Pancreas (tissue), 10 donors: ENCODE measurements at regions not wholly inside any gene's neighbourhood (a gene's known extent, or its start where the extent isn't known, plus 50 kb on each side); places are given as distances from the start of the nearest gene placed in this dataset.
"Not testable (repeated sequence)": the region's sequence is repeated elsewhere in the genome, so short reads cannot be mapped to it uniquely, and the experiment has no call there.

Experiments
- ATAC-seq, 4 donors: fragments of 200-7000 bp; cut with Tn5 transposase; one replicate each; pipeline versions ENCODE4 v1.8.0 to v1.9.1; 2020; ENCODE audit warnings: mild to moderate bottlenecking in 4 of 4, moderate library complexity in 4 of 4
- DNase-seq, 6 donors: peaks; one replicate each; pipeline ENCODE4 v3.0.0-alpha.2; 2020
- FAIRE-seq: peaks from 2 replicates; lab custom pipeline; 2012; peaks lifted over from hg19 to GRCh38; lab: Jason Lieb, UNC
- H3K27ac ChIP-seq, 4 donors: fragments of 200-600 bp; sonication (generic); 1 replicate in 3 of 4; 2 replicates in 1 of 4; pipeline versions ENCODE4 v1.5.0 to v1.8.0; 2020
- H3K27me3 ChIP-seq, 4 donors: fragments of 200-600 bp; one replicate each; pipeline ENCODE4 v1.8.0; 2021
- H3K36me3 ChIP-seq, 3 donors: fragments of 200-600 bp; sonication (generic) in 1 of 3; one replicate each; pipeline versions ENCODE4 v1.5.0 to v1.8.0; 2020 to 2021
- H3K4me1 ChIP-seq, 3 donors: fragments of 200-600 bp; one replicate each; pipeline ENCODE4 v1.8.0; 2021
- H3K4me3 ChIP-seq, 4 donors: fragments of 200-600 bp; sonication (generic) in 2 of 4; one replicate each; pipeline versions ENCODE4 v1.5.0 to v1.8.0; 2020 to 2021
- H3K9me3 ChIP-seq, 4 donors: fragments of 200-600 bp; one replicate each; pipeline ENCODE4 v1.8.0; 2021
- CTCF ChIP-seq, 4 donors: fragments of 200-600 bp; sonication (generic) in 3 of 4; IDR thresholded peaks; one replicate each; pipeline versions ENCODE4 v1.5.0 to v1.8.0; 2021; ENCODE audit warnings: antibody characterized with exemption in 4 of 4
- whole genome bisulfite sequencing, 2 donors: extraction: QIAGEN DNeasy Blood & Tissue Kit; methylation state at CpG; one replicate each; pipeline ENCODE4 v1.1.7; 2013; 5-methylcytosine and 5-hydroxymethylcytosine counted together
- intact Hi-C, 3 donors: fragments of 100-400 bp; cut with DNase I; formaldehyde crosslinking; loops; one replicate each; pipeline versions ENCODE4 v1.11.1 to v1.14.2; 2022
- donor health status: healthy with polysubstance abuse.
- donor health status: DM: no; HTN: no; CAD: no; lungs with moderate emphysema.
- donor health status: DM: no; HTN: no; CAD: no.
- donor health status: control.
- donor health status: control.
- donor health status: Bipolar disorder and iron deficiency.
- donor health status: DM: yes; HTN: yes; CAD: no.
- donor health status: DM: no; HTN: no; CAD: no.
- donor health status: DM: no; HTN: no; CAD: no.
- donor health status: DM: yes; HTN: yes; CAD: no.

GRCh38 chr2:160828076-160828475 is 332.2 kb upstream of the TANK start:
- FAIRE-seq (no peak), DNase-seq (no peak), ATAC-seq (no peak)
- Histone ChIP-seq H3K4me3 (no peak overlapping the region), H3K27me3 (no peaks in the 10 kb centered on the region), H3K4me1 (no peaks in the 10 kb centered on the region), H3K27ac (no peak overlapping the region), H3K9me3 (no peaks in the 10 kb centered on the region), H3K36me3 (no peaks in the 10 kb centered on the region)
- WGBS, 2 donors = 56 to 64% methylated on average over 3 of the region's 3 CpGs
- no peak for TF ChIP-seq CTCF (IDR thresholded peaks at IDR 0.05)
- intact Hi-C loops = no loop called here

- ATAC-seq, H3K4me3 ChIP-seq, H3K27ac ChIP-seq, DNase-seq, FAIRE-seq, H3K27me3 ChIP-seq, H3K36me3 ChIP-seq, H3K9me3 ChIP-seq, H3K4me1 ChIP-seq, intact Hi-C loops: not testable (repeated sequence)
- WGBS, 2 donors = 86 to 93% methylated on average over 5 of the region's 5 CpGs
Measured at GRCh38 chr2:160832381-160832780, 327.8 kb upstream of the TANK start.

GRCh38 chr2:160835166-160835565 is 325.1 kb upstream of the TANK start:
- Histone ChIP-seq H3K4me1 (no peaks in the 10 kb centered on the region), H3K27ac (no peak overlapping the region), H3K27me3 (no peaks in the 10 kb centered on the region), H3K9me3 (no peaks in the 10 kb centered on the region), H3K36me3 (no peaks in the 10 kb centered on the region), H3K4me3 (no peak overlapping the region)
- no peak for TF ChIP-seq CTCF (IDR thresholded peaks at IDR 0.05)
- ATAC-seq (no peak), FAIRE-seq (no peak), DNase-seq (no peak)
- 71 to 83% methylated on average over 2 of the region's 2 CpGs for WGBS, 2 donors
- intact Hi-C loops = no loop called here

- no peak for DNase-seq
- no peaks in the 10 kb centered on the region for H3K27me3 ChIP-seq
- H3K27ac ChIP-seq = no peak overlapping the region
- FAIRE-seq = peak; percentile 43
- peak in 1 of 4 donors; percentile 48 for ATAC-seq
- H3K36me3 ChIP-seq = no peaks in the 10 kb centered on the region
- H3K9me3 ChIP-seq = no peaks in the 10 kb centered on the region
- WGBS, 2 donors = 10% methylated on average over 1 of the region's 1 CpG
- no peaks in the 10 kb centered on the region for H3K4me1 ChIP-seq
- TF ChIP-seq CTCF (IDR thresholded peaks at IDR 0.05) = no peak
- intact Hi-C loops = no loop called here
- H3K4me3 ChIP-seq = no peak overlapping the region
Measured at GRCh38 chr2:160836755-160837154, 323.5 kb upstream of the TANK start.

- intact Hi-C loops = no loop called here
- no peaks in the 10 kb centered on the region for H3K9me3 ChIP-seq
- DNase-seq (no peak), FAIRE-seq (no peak), ATAC-seq (no peak)
- no peaks in the 10 kb centered on the region for H3K27me3 ChIP-seq
- H3K27ac ChIP-seq = no peak overlapping the region
- H3K4me1 ChIP-seq = no peaks in the 10 kb centered on the region
- H3K36me3 ChIP-seq = no peaks in the 10 kb centered on the region
- H3K4me3 ChIP-seq = no peak overlapping the region
- TF ChIP-seq CTCF (IDR thresholded peaks at IDR 0.05) = no peak
Measured at GRCh38 chr2:160837416-160837815, 322.8 kb upstream of the TANK start.

- 63 to 81% methylated on average over 1 of the region's 1 CpG for WGBS, 2 donors
- no peak for TF ChIP-seq CTCF (IDR thresholded peaks at IDR 0.05)
- Histone ChIP-seq H3K27me3 (no peaks in the 10 kb centered on the region), H3K36me3 (no peaks in the 10 kb centered on the region), H3K4me1 (no peaks in the 10 kb centered on the region), H3K27ac (no peak overlapping the region), H3K9me3 (no peaks in the 10 kb centered on the region), H3K4me3 (no peak overlapping the region)
- FAIRE-seq = no peak
- DNase-seq = no peak
- ATAC-seq = no peak
- intact Hi-C loops = no loop called here
Measured at GRCh38 chr2:160838147-160838546, 322.1 kb upstream of the TANK start.
